DMS79 treated with DMSO at 0.1 percent for 48 hours (cell line): ENCODE measurements at regions not wholly inside any gene's neighbourhood (a gene's known extent, or its start where the extent isn't known, plus 50 kb on each side); places are given as distances from the start of the nearest gene placed in this dataset.
"Not testable (repeated sequence)": the region's sequence is repeated elsewhere in the genome, so short reads cannot be mapped to it uniquely, and the experiment has no call there.

Experiments used
- DNase-seq: peaks from one replicate; lab custom pipeline; 2025; lab: John Stamatoyannopoulos, UW

GRCh38 chr9:85880507-85880906, 60.4 kb upstream of the NAA35 start:
- DNase-seq, result not testable (repeated sequence)

GRCh38 chr9:85884256-85884655, 56.7 kb upstream of the NAA35 start:
- no peak for DNase-seq

- no peak for DNase-seq
Observed at GRCh38 chr9:85890962-85891361, 50.0 kb upstream of the NAA35 start.
